OCI-LY1 (cell line): ENCODE measurements at regions not wholly inside any gene's neighbourhood (a gene's known extent, or its start where the extent isn't known, plus 50 kb on each side); places are given as distances from the start of the nearest gene placed in this dataset.

Experiments
- H2AFZ ChIP-seq: fragments of 200-600 bp; sonication (generic), shearing (Covaris generic); 2 replicates; pipeline ENCODE4 v1.6.0; 2014; ENCODE audit warnings: antibody characterized with exemption, mild to moderate bottlenecking, low read length
- H3F3A ChIP-seq: fragments of 200-600 bp; sonication (generic), shearing (Covaris generic); 2 replicates; pipeline ENCODE4 v1.6.0; 2014; ENCODE audit warnings: mild to moderate bottlenecking, antibody characterized with exemption, low read length, moderate library complexity; ENCODE audit not compliant: insufficient read depth
- H3K27ac ChIP-seq: fragments of 200-600 bp; sonication (generic); 2 replicates; pipeline ENCODE4 v1.5.1; 2014; ENCODE audit warnings: low read length, mixed run types, mild to moderate bottlenecking, low read depth; ENCODE audit not compliant: poor library complexity, severe bottlenecking
- H3K27me3 ChIP-seq: fragments of 200-600 bp; sonication (generic); 2 replicates; pipeline ENCODE4 v1.6.0; 2014; ENCODE audit warnings: antibody characterized with exemption, mild to moderate bottlenecking, low read length, moderate library complexity; ENCODE audit not compliant: insufficient read depth
- H3K36me3 ChIP-seq: fragments of 200-600 bp; sonication (generic); 2 replicates; pipeline ENCODE4 v1.6.1; 2014; ENCODE audit warnings: mild to moderate bottlenecking, antibody characterized with exemption, low read length, moderate library complexity, mixed read lengths; ENCODE audit not compliant: insufficient read depth
- H3K4me1 ChIP-seq: fragments of 200-600 bp; sonication (generic); 2 replicates; pipeline ENCODE4 v1.5.1; 2014; ENCODE audit warnings: mild to moderate bottlenecking, low read length, moderate library complexity; ENCODE audit not compliant: insufficient read depth, severe bottlenecking
- H3K4me2 ChIP-seq: fragments of 200-600 bp; sonication (generic), shearing (Covaris generic); 2 replicates; pipeline ENCODE4 v1.6.1; 2014; ENCODE audit warnings: low read length
- H3K4me3 ChIP-seq: fragments of 200-600 bp; sonication (generic); 2 replicates; pipeline ENCODE4 v1.5.1; 2014; ENCODE audit warnings: low read length, low read depth, mild to moderate bottlenecking, mixed read lengths; ENCODE audit not compliant: poor library complexity, severe bottlenecking
- H3K79me2 ChIP-seq: fragments of 200-600 bp; shearing (Covaris generic); 2 replicates; pipeline ENCODE4 v1.6.1; 2016; ENCODE audit warnings: mixed run types, low read length, mixed read lengths; ENCODE audit not compliant: insufficient read depth
- H3K9ac ChIP-seq: fragments of 200-600 bp; sonication (generic), shearing (Covaris generic); 2 replicates; pipeline ENCODE4 v1.6.1; 2014; ENCODE audit warnings: mild to moderate bottlenecking, low read length, mixed read lengths
- H3K9me2 ChIP-seq: fragments of 200-600 bp; sonication (generic), shearing (Covaris generic); 2 replicates; pipeline ENCODE4 v1.6.1; 2014; ENCODE audit warnings: low read depth, mild to moderate bottlenecking, low read length, mixed read lengths
- H3K9me3 ChIP-seq: fragments of 200-600 bp; shearing (Covaris generic); 2 replicates; pipeline ENCODE4 v1.6.1; 2014; ENCODE audit warnings: low read length, mixed read lengths
- H4K20me1 ChIP-seq: fragments of 200-600 bp; sonication (generic), shearing (Covaris generic); 2 replicates; pipeline ENCODE4 v1.6.0; 2016; ENCODE audit warnings: mild to moderate bottlenecking, low read length; ENCODE audit not compliant: insufficient read depth
- EZH2 ChIP-seq: fragments of 200-600 bp; sonication (generic), shearing (Covaris generic); IDR thresholded peaks from 2 replicates; pipeline ENCODE4 v1.8.0; 2017; ENCODE audit warnings: borderline replicate concordance, mixed run types, mild to moderate bottlenecking, antibody characterized with exemption, low read length, moderate library complexity, mixed read lengths
- TF ChIP-seq, protein P1 (sequence below): fragments of 200-600 bp; sonication (generic), shearing (Covaris generic); IDR thresholded peaks from 2 replicates; pipeline ENCODE4 v1.5.1; 2017; ENCODE audit warnings: mild to moderate bottlenecking, antibody characterized with exemption, low read length, moderate library complexity, mixed read lengths

- Histone ChIP-seq H3K9ac (no peak overlapping the region), H2AFZ (no peak overlapping the region), H3K9me3 (no peaks in the 10 kb centered on the region), H3K27ac (no peak overlapping the region), H3K27me3 (no peaks in the 10 kb centered on the region), H4K20me1 (no peaks in the 10 kb centered on the region), H3K9me2 (no peaks in the 10 kb centered on the region), H3K4me1 (no peaks in the 10 kb centered on the region), H3K36me3 (no peaks in the 10 kb centered on the region), H3K79me2 (no peaks in the 10 kb centered on the region), H3K4me3 (no peak overlapping the region), H3K4me2 (no peak overlapping the region), H3F3A (no peaks in the 10 kb centered on the region)
- TF ChIP-seq, protein P1, sequence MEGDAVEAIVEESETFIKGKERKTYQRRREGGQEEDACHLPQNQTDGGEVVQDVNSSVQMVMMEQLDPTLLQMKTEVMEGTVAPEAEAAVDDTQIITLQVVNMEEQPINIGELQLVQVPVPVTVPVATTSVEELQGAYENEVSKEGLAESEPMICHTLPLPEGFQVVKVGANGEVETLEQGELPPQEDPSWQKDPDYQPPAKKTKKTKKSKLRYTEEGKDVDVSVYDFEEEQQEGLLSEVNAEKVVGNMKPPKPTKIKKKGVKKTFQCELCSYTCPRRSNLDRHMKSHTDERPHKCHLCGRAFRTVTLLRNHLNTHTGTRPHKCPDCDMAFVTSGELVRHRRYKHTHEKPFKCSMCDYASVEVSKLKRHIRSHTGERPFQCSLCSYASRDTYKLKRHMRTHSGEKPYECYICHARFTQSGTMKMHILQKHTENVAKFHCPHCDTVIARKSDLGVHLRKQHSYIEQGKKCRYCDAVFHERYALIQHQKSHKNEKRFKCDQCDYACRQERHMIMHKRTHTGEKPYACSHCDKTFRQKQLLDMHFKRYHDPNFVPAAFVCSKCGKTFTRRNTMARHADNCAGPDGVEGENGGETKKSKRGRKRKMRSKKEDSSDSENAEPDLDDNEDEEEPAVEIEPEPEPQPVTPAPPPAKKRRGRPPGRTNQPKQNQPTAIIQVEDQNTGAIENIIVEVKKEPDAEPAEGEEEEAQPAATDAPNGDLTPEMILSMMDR, result no peak
- TF ChIP-seq EZH2, result no peak
Observed at GRCh38 chr5:29984156-29984540, 1209.3 kb upstream of the CDH6 start.

DNA sequence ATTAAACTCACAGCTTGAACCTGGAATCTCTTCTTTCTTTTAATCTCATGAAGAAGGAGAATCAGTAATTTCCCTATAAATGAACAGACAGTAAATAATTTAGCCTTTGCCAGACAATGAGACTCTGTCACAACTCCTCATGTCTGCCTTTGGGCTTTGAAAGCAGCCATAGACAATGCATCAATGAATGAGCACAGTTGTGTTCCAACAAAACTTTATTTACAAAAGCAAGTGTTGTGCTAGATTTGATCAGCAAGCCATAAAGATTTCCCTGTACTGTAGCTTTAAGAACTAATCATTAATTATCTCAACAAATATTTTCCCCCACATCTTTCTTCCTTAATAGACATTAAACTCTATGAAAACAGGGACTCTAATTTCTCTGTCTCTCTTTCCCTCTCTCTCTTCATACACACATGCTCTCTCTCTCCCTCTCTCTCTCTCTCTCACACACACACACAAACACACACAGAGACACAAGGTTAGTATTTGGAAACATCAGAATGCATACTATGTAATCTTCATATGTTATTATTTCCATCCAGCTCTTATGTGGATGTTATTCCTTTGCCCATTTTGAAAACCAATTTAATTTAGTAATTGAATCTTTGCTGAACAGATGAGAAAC lies 1209.8 kb upstream of the CDH6 start:
- Histone ChIP-seq H3K27me3 (no peaks in the 10 kb centered on the region), H3F3A (no peaks in the 10 kb centered on the region), H2AFZ (no peak overlapping the region), H3K4me1 (no peaks in the 10 kb centered on the region), H3K27ac (no peak overlapping the region), H3K9ac (no peak overlapping the region), H3K4me2 (no peak overlapping the region), H3K9me3 (no peaks in the 10 kb centered on the region), H3K9me2 (no peaks in the 10 kb centered on the region), H3K79me2 (no peaks in the 10 kb centered on the region), H3K36me3 (no peaks in the 10 kb centered on the region), H4K20me1 (no peaks in the 10 kb centered on the region), H3K4me3 (no peak overlapping the region)
- TF ChIP-seq, protein P1, result no peak
- no peak for TF ChIP-seq EZH2

GRCh38 chr5:29982457-29982856 lies 1211.0 kb upstream of the CDH6 start:
- no peaks in the 10 kb centered on the region for H3K36me3 ChIP-seq
- no peaks in the 10 kb centered on the region for H3K27me3 ChIP-seq
- no peak overlapping the region for H3K9ac ChIP-seq
- H3K4me1 ChIP-seq, result no peaks in the 10 kb centered on the region
- no peaks in the 10 kb centered on the region for H4K20me1 ChIP-seq
- H3K79me2 ChIP-seq, result no peaks in the 10 kb centered on the region
- no peak overlapping the region for H2AFZ ChIP-seq
- TF ChIP-seq, protein P1, result no peak
- TF ChIP-seq EZH2, result no peak
- no peak overlapping the region for H3K27ac ChIP-seq
- H3K4me3 ChIP-seq, result no peak overlapping the region
- no peak overlapping the region for H3K4me2 ChIP-seq
- H3K9me3 ChIP-seq, result no peaks in the 10 kb centered on the region
- no peaks in the 10 kb centered on the region for H3K9me2 ChIP-seq
- H3F3A ChIP-seq, result no peaks in the 10 kb centered on the region
